Neuronal stem cell (in vitro differentiated cells): ENCODE measurements at regions not wholly inside any gene's neighbourhood (a gene's known extent, or its start where the extent isn't known, plus 50 kb on each side); places are given as distances from the start of the nearest gene placed in this dataset.

ENCODE experiments used
- DNase-seq: peaks from one replicate; pipeline ENCODE4 v3.0.0-alpha.2; 2013; ENCODE audit warnings: low spot score
- H2AFZ ChIP-seq: one replicate; pipeline ENCODE4 v1.6.1; 2013; ENCODE audit warnings: mild to moderate bottlenecking, low read length, inconsistent platforms
- H2AK5ac ChIP-seq: 2 replicates; pipeline ENCODE4 v1.6.1; 2013; ENCODE audit warnings: low read depth, mild to moderate bottlenecking, inconsistent platforms, low read length, moderate library complexity, mixed read lengths
- H2BK120ac ChIP-seq: 2 replicates; pipeline ENCODE4 v1.6.1; 2013; ENCODE audit warnings: low read depth, mild to moderate bottlenecking, inconsistent platforms, low read length, moderate library complexity, mixed read lengths
- H2BK12ac ChIP-seq: one replicate; pipeline ENCODE4 v1.6.1; 2013; ENCODE audit warnings: low read length, inconsistent platforms
- H2BK15ac ChIP-seq: 2 replicates; pipeline ENCODE4 v1.6.1; 2013; ENCODE audit warnings: mild to moderate bottlenecking, low read length, inconsistent platforms, mixed read lengths
- H2BK5ac ChIP-seq: one replicate; pipeline ENCODE4 v1.6.1; 2013; ENCODE audit warnings: inconsistent platforms, mild to moderate bottlenecking, low read length, moderate library complexity
- H3K14ac ChIP-seq: one replicate; pipeline ENCODE4 v1.6.1; 2013; ENCODE audit warnings: low read length, inconsistent platforms
- H3K18ac ChIP-seq: 2 replicates; pipeline ENCODE4 v1.6.1; 2013; ENCODE audit warnings: low read length, inconsistent platforms
- H3K23ac ChIP-seq: 2 replicates; pipeline ENCODE4 v1.6.1; 2013; ENCODE audit warnings: low read depth, mild to moderate bottlenecking, mixed read lengths, low read length, inconsistent platforms; ENCODE audit not compliant: poor library complexity
- H3K27ac ChIP-seq: replicated peaks from 3 replicates; pipeline ENCODE4 v1.5.1; 2013; ENCODE audit warnings: low read length, inconsistent platforms
- H3K27me3 ChIP-seq, 3 experiments: 2 replicates each; pipeline ENCODE4 v1.6.1; 2013; ENCODE audit warnings: low read length in 3 of 3, mild to moderate bottlenecking in 2 of 3, inconsistent platforms in 1 of 3, low read depth in 1 of 3, mixed read lengths in 1 of 3, moderate library complexity in 1 of 3; ENCODE audit not compliant: control insufficient read depth in 3 of 3, insufficient read depth in 3 of 3
- H3K36me3 ChIP-seq, 2 donors: replicated peaks in 1 of 2; 2 replicates each; pipeline ENCODE4 v1.6.1; 2013; ENCODE audit warnings: low read length in 2 of 2; ENCODE audit not compliant: control insufficient read depth in 2 of 2, insufficient read depth in 2 of 2
- H3K4ac ChIP-seq: 2 replicates; pipeline ENCODE4 v1.6.1; 2013; ENCODE audit warnings: inconsistent platforms, mild to moderate bottlenecking, low read length, moderate library complexity
- H3K4me1 ChIP-seq, 2 donors: 1 replicate in 1 of 2; 2 replicates in 1 of 2; pipeline ENCODE4 v1.6.1; 2013; ENCODE audit warnings: low read length in 2 of 2, low read depth in 1 of 2; ENCODE audit not compliant: control insufficient read depth in 2 of 2, insufficient read depth in 1 of 2
- H3K4me2 ChIP-seq: one replicate; pipeline ENCODE4 v1.6.1; 2013; ENCODE audit warnings: mild to moderate bottlenecking, low read length, inconsistent platforms; ENCODE audit not compliant: insufficient read depth, poor library complexity, severe bottlenecking
- H3K4me3 ChIP-seq, 2 donors: 2 replicates each; pipeline ENCODE4 v1.5.1; 2013; ENCODE audit warnings: low read length in 2 of 2, mild to moderate bottlenecking in 2 of 2, inconsistent platforms in 1 of 2, moderate library complexity in 1 of 2
- H3K79me1 ChIP-seq: one replicate; pipeline ENCODE4 v1.6.1; 2013; ENCODE audit warnings: low read depth, mild to moderate bottlenecking, inconsistent platforms, low read length, moderate library complexity
- H3K9ac ChIP-seq: one replicate; pipeline ENCODE4 v1.6.1; 2013; ENCODE audit warnings: mild to moderate bottlenecking, low read depth, low read length, inconsistent platforms; ENCODE audit not compliant: poor library complexity
- H3K9me3 ChIP-seq, 2 donors: replicated peaks in 1 of 2; 2 replicates each; pipeline versions ENCODE3 to v1.6.1; 2013; ENCODE audit warnings: low read length in 2 of 2, mild to moderate bottlenecking in 2 of 2, inconsistent platforms in 1 of 2, low read depth in 1 of 2, mixed read lengths in 1 of 2, moderate library complexity in 1 of 2; ENCODE audit not compliant: control insufficient read depth in 2 of 2, insufficient read depth in 1 of 2
- H4K8ac ChIP-seq: one replicate; pipeline ENCODE4 v1.6.1; 2013; ENCODE audit warnings: low read depth, mild to moderate bottlenecking, inconsistent platforms, low read length, moderate library complexity
- H4K91ac ChIP-seq: one replicate; pipeline ENCODE4 v1.6.1; 2013; ENCODE audit warnings: low read length, low read depth, mild to moderate bottlenecking, inconsistent platforms; ENCODE audit not compliant: poor library complexity
- WGBS, 2 donors: extraction: QIAGEN DNeasy Blood & Tissue Kit; methylation state at CpG; one replicate each; pipeline ENCODE4 v1.1.7; 2013; ENCODE audit warnings: missing lambda C conversion rate in 2 of 2, mixed read lengths in 1 of 2; ENCODE audit not compliant: insufficient read length in 2 of 2, insufficient replicate concordance in 1 of 2; ENCODE audit errors: extremely low coverage in 2 of 2; 5-methylcytosine and 5-hydroxymethylcytosine counted together

DNA sequence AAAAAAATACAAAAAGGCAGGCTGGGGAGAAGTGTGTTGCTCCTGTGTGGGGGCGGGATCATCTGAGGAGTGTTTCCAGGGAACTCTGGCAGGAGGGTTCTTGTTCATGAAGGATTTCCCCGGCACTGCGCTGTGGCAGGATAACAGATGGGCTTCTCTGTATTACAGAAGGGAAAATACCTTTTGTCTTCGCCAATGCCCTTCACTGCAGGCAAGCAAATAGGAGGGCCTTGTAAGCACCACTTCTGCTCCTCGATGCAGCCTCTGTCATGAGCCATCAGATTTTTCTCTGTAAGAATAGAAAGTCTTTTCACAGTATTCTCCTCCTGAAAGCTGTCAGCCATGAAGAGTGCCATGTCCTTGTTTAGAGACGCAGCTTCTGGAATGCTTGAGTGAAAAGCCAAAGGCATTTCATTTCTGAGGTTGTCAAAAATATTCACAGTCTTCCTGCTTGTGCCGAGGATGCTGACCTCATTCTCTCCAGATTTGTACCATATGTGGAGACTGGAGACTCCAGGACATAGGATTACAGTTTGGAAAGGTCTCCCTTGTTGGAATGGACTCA, 294.0 kb downstream of the YTHDC2 start:
- DNase-seq: no peak
- no peak overlapping the region for H3K4me3 ChIP-seq
- no peak overlapping the region for H2BK15ac ChIP-seq
- H3K27me3 ChIP-seq: no peaks in the 10 kb centered on the region
- H2AK5ac ChIP-seq: no peak overlapping the region
- no peak overlapping the region for H3K27ac ChIP-seq
- no peaks in the 10 kb centered on the region for H3K79me1 ChIP-seq
- H3K4me2 ChIP-seq: no peak overlapping the region
- H3K4me1 ChIP-seq: peaks cover 0 to 11% of the 10 kb centered on the region in 2 donors
- H3K23ac ChIP-seq: no peak overlapping the region
- no peak overlapping the region for H4K8ac ChIP-seq
- no peak overlapping the region for H3K4ac ChIP-seq
- no peaks in the 10 kb centered on the region for H3K36me3 ChIP-seq
- peak overlapping the region; percentile 24 for H2AFZ ChIP-seq
- no CpG with 5 or more reads among the region's 7 CpGs for WGBS, 2 donors
- H3K18ac ChIP-seq: no peak overlapping the region
- H2BK12ac ChIP-seq: no peak overlapping the region
- H2BK5ac ChIP-seq: no peak overlapping the region
- no peak overlapping the region for H2BK120ac ChIP-seq
- no peak overlapping the region for H4K91ac ChIP-seq
- no peak overlapping the region for H3K9ac ChIP-seq
- no peaks in the 10 kb centered on the region for H3K9me3 ChIP-seq
- no peak overlapping the region for H3K14ac ChIP-seq

- H2BK15ac ChIP-seq: no peak overlapping the region
- no peaks in the 10 kb centered on the region for H3K9me3 ChIP-seq
- no peaks in the 10 kb centered on the region for H3K27me3 ChIP-seq
- no peak overlapping the region for H3K4ac ChIP-seq
- H3K23ac ChIP-seq: no peak overlapping the region
- no peak overlapping the region for H3K9ac ChIP-seq
- no peaks in the 10 kb centered on the region for H3K79me1 ChIP-seq
- H3K4me2 ChIP-seq: no peak overlapping the region
- no peaks in the 10 kb centered on the region for H3K36me3 ChIP-seq
- WGBS, 2 donors: 100% methylated on average over 1 of the region's 1 CpG
- no peak overlapping the region for H3K27ac ChIP-seq
- no peak overlapping the region for H4K91ac ChIP-seq
- H2AFZ ChIP-seq: no peak overlapping the region
- H2BK5ac ChIP-seq: no peak overlapping the region
- H3K18ac ChIP-seq: no peak overlapping the region
- no peak overlapping the region for H2BK12ac ChIP-seq
- H2AK5ac ChIP-seq: no peak overlapping the region
- no peak for DNase-seq
- H3K14ac ChIP-seq: no peak overlapping the region
- no peak overlapping the region for H3K4me3 ChIP-seq
- H3K4me1 ChIP-seq: peaks cover 0 to 11% of the 10 kb centered on the region in 2 donors
- H4K8ac ChIP-seq: no peak overlapping the region
- no peak overlapping the region for H2BK120ac ChIP-seq
Observed at GRCh38 chr5:113808956-113809355, 295.5 kb downstream of the YTHDC2 start.

- Histone ChIP-seq H2AFZ (no peak overlapping the region), H3K9me3 (no peaks in the 10 kb centered on the region), H4K8ac (no peak overlapping the region), H2AK5ac (no peak overlapping the region), H2BK5ac (no peak overlapping the region), H3K14ac (no peak overlapping the region), H3K4me2 (no peak overlapping the region), H3K9ac (no peak overlapping the region), H3K4ac (no peak overlapping the region), H3K4me1 (peaks cover 0 to 11% of the 10 kb centered on the region in 2 donors), H3K4me3 (no peak overlapping the region), H2BK15ac (no peak overlapping the region), H3K23ac (no peak overlapping the region), H2BK12ac (no peak overlapping the region), H3K36me3 (no peaks in the 10 kb centered on the region), H3K79me1 (no peaks in the 10 kb centered on the region), H3K18ac (no peak overlapping the region), H3K27ac (no peak overlapping the region), H2BK120ac (no peak overlapping the region), H4K91ac (no peak overlapping the region), H3K27me3 (no peaks in the 10 kb centered on the region)
- WGBS, 2 donors: no CpG with 5 or more reads among the region's 2 CpGs
- no peak for DNase-seq
Observed at GRCh38 chr5:113809626-113810025, 296.1 kb downstream of the YTHDC2 start.

GRCh38 chr5:113813466-113813865, 300.0 kb downstream of the YTHDC2 start:
- Histone ChIP-seq H3K27me3 (no peaks in the 10 kb centered on the region), H2BK12ac (no peak overlapping the region), H2AFZ (no peak overlapping the region), H3K18ac (no peak overlapping the region), H3K27ac (no peak overlapping the region), H3K14ac (no peak overlapping the region), H4K8ac (no peak overlapping the region), H3K23ac (no peak overlapping the region), H3K4me1 (no peaks in the 10 kb centered on the region), H3K36me3 (no peaks in the 10 kb centered on the region), H3K4me3 (no peak overlapping the region), H2BK5ac (no peak overlapping the region), H3K4ac (no peak overlapping the region), H3K79me1 (no peaks in the 10 kb centered on the region), H2AK5ac (no peak overlapping the region), H4K91ac (no peak overlapping the region), H3K9ac (no peak overlapping the region), H2BK120ac (no peak overlapping the region), H3K9me3 (no peaks in the 10 kb centered on the region), H3K4me2 (no peak overlapping the region), H2BK15ac (no peak overlapping the region)
- DNase-seq: no peak
